CD4-positive, alpha-beta T cell treated with Interleukin-2 at 100 ng/mL for 4 hours (primary cell): ENCODE measurements at regions not wholly inside any gene's neighbourhood (a gene's known extent, or its start where the extent isn't known, plus 50 kb on each side); places are given as distances from the start of the nearest gene placed in this dataset.

ENCODE experiments used
- DNase-seq: peaks from one replicate; pipeline ENCODE4 v3.0.0-alpha.2; 2020; ENCODE audit warnings: low spot score

- DNase-seq: no peak
Measured at GRCh38 chr10:47230957-47231356, 69.0 kb upstream of the GDF10 start.

GRCh38 chr10:47231414-47231813 lies 68.6 kb upstream of the GDF10 start:
- no peak for DNase-seq

GRCh38 chr10:47233631-47234030 lies 66.4 kb upstream of the GDF10 start:
- DNase-seq: no peak

- DNase-seq: no peak
Measured at GRCh38 chr10:47235484-47235883, 64.5 kb upstream of the GDF10 start.

GRCh38 chr10:47237316-47238260 lies 62.4 kb upstream of the GDF10 start:
- DNase-seq: no peak

- DNase-seq: no peak
Measured at GRCh38 chr10:47238331-47239095, 61.5 kb upstream of the GDF10 start.

- no peak for DNase-seq
Measured at GRCh38 chr10:47239211-47239610, 60.8 kb upstream of the GDF10 start.

GRCh38 chr10:47240173-47240572 lies 59.8 kb upstream of the GDF10 start:
- no peak for DNase-seq

- no peak for DNase-seq
Measured at GRCh38 chr10:47241256-47241655, 58.7 kb upstream of the GDF10 start.

GRCh38 chr10:47241946-47242867 lies 57.8 kb upstream of the GDF10 start:
- no peak for DNase-seq

GRCh38 chr10:47243356-47243755 lies 56.6 kb upstream of the GDF10 start:
- no peak for DNase-seq

GRCh38 chr10:47243791-47244190 lies 56.2 kb upstream of the GDF10 start:
- no peak for DNase-seq

- no peak for DNase-seq
Measured at GRCh38 chr10:47244560-47245500, 55.2 kb upstream of the GDF10 start.

- no peak for DNase-seq
Measured at GRCh38 chr10:47245731-47246350, 54.2 kb upstream of the GDF10 start.

GRCh38 chr10:47246406-47247147 lies 53.4 kb upstream of the GDF10 start:
- no peak for DNase-seq

GRCh38 chr10:47247148-47248059 lies 52.6 kb upstream of the GDF10 start:
- DNase-seq: no peak

- DNase-seq: no peak
Measured at GRCh38 chr10:47248386-47249090, 51.5 kb upstream of the GDF10 start.

GRCh38 chr10:47249881-47250280 lies 50.1 kb upstream of the GDF10 start:
- DNase-seq: no peak
